NCI-H1105 treated with DMSO at 0.1 percent for 48 hours (cell line): ENCODE measurements at regions not wholly inside any gene's neighbourhood (a gene's known extent, or its start where the extent isn't known, plus 50 kb on each side); places are given as distances from the start of the nearest gene placed in this dataset.
"Not testable (repeated sequence)": the region's sequence is repeated elsewhere in the genome, so short reads cannot be mapped to it uniquely, and the experiment has no call there.

ENCODE experiments used
- DNase-seq: peaks from one replicate; lab custom pipeline; 2025; lab: John Stamatoyannopoulos, UW

DNA sequence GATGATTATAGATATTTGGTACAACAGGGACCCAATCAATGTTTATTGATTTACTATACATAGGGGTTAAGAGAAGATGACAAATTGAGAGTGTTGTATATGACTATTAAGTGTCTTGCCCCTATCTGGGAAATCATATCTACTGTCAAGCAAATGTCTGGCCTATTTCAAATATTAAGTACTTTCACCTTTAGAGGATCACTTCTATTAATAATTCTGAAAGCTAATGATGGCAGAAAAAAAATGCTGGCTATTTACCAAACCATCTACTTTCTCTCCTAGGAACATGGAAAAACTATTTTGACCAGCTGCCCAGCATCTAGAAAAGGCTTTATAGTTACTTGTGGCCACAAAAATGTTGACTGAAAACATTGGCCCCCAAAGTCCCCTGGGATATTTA is 632.3 kb upstream of the ZNF385D start:
- no peak for DNase-seq

DNA sequence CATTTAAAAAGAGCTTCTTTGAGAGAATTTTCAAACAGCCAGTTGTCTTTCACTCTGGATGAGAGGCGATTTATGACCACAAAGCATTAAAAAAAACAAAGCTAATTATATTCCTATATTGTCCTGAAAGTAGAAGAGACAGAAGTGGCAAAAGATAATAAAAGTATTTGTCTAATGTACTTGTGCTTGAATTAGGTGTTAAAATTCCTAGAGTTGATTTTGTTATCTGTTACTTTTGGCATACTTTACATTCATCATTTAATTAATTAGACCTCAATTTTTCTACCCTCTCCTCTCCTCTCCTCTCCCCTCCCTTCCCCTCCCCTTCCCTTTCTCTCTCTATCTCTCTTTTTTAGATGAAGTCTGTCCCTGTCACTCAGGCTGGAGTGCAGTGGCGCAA is 635.1 kb upstream of the ZNF385D start:
- no peak for DNase-seq

DNA sequence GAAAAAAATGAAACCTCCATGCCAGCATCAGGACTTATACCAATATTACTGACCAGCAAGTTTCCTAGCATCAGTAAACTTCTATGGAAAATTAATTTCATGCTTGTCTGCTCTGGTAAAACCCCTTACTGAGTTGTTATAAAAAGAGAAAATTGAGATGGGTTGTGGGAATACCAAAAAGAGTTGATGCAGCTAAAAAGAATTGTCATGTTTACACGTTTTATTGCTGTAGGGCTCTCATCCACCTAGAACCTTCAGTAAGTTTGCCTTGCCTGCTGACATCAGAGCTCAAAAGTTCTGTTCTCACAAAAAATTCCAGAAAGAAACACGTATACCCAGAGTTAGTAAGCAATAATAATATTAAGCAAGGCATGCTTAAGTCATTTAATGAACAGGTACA is 641.3 kb upstream of the ZNF385D start:
- no peak for DNase-seq

DNA sequence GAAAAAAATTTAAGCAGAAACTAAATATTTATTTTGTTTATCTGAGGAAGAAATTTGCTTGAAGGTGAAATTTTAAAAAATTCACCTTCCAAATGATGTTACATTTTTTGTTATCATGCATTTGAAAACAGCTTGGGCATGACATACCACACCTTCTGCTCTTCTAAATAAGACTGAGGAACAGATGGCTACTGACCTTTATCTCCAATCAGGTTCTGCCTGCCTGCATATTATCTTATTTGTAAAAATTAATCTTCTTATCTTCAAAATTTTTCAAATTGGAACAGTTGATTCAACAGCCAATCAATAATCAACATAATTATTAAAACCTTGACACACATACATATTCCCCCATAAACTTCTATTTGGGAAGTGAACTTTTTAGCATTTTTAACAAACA is 641.8 kb upstream of the ZNF385D start:
- no peak for DNase-seq

DNA sequence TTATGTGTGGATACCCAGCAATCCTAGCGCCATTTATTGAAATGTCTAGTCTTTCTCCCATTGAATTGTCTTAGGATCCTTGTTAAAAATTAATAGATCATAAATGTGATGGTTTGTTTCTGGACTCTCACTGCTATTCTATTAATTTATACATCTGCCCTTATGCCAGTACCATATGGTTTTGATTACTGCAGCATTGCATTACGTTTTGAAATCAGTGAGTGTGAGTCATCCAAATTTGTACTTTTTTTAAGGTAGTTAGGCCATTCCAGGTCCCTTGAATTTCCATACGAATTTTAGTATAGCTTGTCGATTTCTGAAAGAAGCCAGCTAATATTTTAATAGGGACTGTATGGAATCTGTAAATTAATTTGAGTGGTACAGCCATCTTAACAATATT is 648.6 kb upstream of the ZNF385D start:
- DNase-seq, result no peak

DNA sequence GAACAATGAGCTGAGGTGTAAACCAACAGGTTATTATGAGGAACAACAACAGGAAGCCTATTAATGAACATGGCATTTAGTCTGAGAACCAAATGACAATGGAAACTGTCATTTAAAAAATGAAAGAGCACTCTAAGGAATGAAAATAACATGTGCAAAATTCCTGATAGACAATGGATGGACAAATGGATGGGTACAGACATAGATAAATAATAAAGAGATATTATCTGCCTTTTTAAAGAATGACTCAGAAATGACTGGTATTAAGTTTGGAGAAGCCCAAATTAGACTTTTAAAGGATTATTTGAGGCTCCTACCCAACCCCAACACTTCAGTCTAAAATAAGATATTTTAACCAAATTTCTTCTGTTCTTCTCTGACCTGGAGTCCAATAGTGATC is 650.5 kb upstream of the ZNF385D start:
- DNase-seq, result no peak

DNA sequence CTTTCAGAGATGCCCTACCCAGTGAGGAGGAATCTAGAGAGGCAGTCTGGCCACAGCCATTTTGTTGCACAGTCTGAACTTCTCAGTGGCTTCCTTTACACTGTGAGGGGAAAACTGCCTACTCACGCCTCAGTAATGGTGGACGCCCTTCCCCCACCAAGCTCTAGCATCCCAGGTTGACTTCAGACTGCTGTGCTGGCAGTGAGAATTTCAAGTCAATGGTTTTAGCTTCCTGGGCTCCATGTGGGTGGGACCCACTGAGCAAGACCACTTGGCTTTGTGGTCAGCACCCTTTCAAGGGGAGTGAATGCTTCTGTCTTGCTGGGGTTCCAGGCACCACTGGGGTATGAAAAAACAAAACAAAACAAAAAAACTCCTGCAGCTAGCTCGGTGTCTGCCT is 663.2 kb upstream of the ZNF385D start:
- DNase-seq, result no peak

DNA sequence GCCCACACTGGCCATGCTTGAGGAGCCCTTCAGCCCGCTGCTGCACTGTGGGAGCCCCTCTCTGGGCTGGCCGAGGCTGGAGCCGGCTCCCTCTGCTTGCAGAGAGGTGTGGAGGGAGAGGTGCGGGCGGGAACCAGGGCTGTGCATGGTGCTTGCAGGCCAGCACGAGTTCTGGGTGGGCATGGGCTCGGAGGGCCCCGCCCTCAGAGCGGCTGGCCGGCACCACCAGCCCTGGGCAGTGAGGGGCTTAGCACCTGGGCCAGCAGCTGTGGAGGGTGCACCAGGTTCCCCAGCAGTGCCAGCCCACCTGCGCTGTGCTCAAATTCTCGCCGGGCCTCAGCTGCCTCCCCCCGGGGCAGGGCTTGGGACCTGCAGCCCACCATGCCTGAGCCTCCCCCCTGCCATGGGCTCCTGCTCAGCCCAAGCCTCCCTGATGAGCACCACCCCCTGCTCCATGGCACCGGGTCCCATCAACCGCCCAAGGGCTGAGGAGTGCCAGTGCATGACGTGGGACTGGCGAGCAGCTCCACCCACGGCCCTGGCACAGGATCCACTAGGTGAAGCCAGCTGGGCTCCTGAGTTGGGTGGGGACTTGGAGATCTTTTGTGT is 665.9 kb upstream of the ZNF385D start:
- not testable (repeated sequence) for DNase-seq

DNA sequence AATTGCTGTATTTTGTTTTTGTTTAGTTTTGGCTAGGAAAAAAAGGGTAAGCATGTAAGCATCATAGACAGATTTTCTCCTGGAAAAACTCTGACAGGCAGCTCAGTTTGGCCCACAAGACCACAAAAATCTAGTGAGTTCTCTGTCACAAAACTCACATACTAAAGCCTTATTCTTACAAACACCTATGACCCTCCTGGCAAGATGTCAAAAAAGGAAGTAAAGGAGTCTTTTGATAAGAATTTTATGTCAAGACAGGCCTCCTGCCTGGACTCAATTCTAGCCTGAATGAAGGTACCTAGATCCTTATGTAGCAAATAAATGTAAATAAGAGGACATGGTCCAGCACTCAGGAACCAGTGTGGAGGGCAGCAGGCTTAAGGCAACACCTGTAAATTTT is 668.3 kb upstream of the ZNF385D start:
- no peak for DNase-seq

DNA sequence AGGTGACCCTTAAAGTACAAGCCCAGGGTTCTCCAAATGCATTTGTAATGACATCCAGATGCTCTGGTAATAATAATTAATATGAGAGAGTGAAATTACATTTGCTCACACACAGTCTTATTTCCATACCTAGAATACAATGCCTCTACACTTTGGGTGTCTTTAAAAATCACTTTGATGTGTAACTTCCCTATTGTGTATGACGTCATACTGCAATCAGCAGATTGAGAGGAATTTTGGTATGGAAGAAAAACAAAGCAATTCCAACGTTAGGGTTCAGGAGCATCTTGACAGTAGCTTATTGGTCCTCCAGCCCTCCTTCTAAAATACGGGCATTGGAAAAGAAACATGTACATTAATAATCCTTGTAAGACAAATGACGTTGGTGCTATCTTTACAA is 670.6 kb upstream of the ZNF385D start:
- no peak for DNase-seq

DNA sequence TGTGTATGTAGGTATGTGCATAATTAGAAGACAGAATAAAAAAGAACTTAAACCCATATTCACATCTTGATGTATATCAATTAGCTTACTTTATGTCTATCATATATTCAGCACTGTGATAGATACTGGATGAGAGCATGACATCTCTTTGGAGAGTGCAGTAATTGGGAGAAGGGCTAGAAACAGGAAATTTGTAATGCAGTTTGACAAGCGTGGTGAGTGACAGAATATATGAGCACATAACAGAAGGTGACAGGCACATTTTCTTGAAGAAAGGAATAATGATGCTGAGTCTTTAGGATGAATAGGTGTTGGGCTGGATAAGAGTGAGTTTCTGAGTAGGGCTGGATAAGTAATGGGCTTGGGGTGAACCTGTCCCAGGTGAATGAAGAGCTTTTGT is 680.3 kb upstream of the ZNF385D start:
- no peak for DNase-seq

DNA sequence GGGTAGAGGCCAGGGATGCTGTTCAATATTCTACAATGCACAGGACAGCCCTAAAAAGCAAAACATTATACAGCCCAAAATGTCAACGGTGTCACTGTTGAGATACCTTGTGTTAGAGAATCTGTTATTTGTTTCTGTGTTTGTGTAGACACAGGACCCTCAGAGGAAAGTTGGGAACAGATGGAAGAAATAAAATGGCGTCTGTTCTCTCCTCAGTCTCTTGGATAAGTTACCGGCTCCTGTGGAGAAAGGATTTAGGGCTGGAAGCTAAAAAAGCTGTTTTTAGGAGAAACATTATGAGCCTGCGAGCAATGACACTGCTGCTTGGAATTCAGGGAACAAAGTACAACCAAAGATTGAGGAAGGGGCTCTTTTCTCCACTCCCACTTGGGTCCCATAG is 688.6 kb upstream of the ZNF385D start:
- no peak for DNase-seq

DNA sequence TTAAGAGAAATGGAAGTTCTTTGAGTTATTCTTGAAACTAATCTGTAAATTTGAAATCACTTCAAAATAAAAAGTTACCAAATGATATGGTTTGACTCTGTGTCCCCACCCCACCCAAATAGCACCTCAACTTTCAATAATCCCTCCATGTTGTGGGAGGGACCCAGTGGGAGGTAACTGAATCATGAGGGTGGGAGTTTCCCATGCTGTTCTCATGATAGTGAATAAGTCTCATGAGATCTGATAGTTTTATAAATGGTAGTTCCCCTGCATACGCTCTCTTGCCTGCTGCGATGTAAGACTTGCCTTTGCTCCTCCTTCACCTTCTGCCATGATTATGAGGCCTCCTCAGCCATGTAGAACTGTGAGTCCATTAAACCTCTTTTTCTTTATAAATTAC is 690.7 kb upstream of the ZNF385D start:
- no peak for DNase-seq

DNA sequence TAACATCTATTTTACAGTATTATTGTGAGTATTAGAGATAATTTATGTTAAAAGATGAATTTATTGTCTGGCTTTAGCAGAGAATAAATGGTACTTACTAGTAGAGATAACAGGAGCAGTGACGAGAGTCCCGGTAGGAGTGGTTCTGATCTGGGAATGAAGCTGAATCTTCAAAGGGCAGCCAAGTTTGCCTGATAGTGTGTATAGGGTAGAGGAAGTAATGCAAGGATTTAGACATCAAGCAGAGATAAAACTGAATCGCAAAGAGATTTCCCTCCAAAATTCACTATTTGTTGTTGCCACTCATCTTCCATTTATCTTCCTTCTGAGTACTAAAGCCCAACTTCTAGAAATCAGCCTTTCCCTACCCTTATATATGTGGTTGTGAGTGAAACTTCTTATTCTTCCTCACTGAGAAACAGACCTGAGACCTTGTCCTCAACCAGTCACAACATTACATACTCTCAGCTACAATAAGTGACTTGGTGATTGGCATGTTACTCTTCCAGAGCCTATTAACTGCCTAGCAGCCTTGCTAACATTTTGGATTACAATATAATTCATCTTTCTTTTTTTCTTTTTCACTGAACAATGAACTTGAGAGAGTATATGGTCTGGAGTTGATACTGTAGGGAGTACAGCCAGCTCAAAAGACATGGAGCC is 692.7 kb upstream of the ZNF385D start:
- no peak for DNase-seq

DNA sequence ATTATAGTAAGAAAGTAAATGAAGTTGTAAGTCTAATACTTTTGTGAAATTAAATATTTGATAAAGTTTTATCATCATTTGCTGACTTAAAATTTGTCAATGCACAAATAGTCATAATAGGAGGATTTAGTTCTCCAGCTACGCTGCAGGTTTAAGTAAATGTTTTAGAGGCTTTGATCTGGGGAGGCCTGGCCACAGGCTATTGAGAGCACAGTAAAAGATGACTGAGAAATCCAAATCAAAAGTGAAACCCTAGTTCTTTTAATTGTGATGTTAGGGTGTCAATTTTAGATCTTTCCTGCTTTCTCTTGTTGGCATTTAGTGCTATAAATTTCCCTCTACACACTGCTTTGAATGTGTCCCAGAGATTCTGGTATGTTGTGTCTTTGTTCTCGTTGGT is 694.3 kb upstream of the ZNF385D start:
- not testable (repeated sequence) for DNase-seq

DNA sequence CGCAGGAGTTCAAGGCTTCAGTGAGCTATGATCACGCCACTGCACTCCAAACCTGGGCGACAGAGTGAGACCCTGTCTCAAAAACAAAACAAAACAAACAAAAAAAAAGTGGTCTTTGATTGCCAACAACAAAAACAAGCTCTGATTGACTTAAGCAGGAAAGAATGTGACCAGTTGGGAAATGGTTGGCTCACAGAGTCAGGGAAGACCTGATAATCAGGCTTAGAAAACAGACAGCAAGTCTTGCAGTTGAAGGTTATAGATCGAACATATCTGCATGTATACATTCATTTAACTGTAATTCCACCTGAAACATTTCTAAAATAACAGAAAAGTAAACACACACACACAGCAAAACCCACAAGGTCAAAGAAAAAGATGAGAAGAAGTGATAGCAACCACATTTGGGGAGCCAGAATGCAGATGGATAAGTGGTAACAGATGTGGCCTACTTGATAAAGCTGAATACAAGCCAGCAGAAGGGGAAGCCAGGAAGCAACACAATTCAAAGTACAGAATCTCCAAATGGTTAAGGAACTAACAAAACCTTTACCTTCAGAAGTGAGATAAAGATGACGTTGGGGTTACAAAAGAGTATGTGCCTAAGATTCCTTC is 699.9 kb upstream of the ZNF385D start:
- DNase-seq, result no peak

DNA sequence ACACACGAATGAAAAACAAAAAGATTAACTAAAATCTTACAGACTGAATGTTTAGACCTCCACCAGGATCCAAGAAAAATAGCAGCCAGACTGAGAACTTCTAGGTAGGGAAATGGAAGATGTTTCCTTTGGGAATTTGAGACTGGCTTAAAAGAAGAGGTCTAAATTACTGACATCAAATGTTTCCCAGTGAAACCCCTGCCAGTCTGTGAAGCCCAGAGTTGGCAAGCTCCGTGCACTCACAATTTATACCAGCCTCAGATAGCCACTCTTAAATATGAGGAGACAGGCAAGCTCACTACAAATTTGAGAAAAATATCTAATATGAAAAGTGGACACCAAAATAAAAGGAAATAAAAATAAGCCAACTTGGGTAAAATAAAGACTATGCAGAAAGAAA is 700.5 kb upstream of the ZNF385D start:
- DNase-seq, result no peak

DNA sequence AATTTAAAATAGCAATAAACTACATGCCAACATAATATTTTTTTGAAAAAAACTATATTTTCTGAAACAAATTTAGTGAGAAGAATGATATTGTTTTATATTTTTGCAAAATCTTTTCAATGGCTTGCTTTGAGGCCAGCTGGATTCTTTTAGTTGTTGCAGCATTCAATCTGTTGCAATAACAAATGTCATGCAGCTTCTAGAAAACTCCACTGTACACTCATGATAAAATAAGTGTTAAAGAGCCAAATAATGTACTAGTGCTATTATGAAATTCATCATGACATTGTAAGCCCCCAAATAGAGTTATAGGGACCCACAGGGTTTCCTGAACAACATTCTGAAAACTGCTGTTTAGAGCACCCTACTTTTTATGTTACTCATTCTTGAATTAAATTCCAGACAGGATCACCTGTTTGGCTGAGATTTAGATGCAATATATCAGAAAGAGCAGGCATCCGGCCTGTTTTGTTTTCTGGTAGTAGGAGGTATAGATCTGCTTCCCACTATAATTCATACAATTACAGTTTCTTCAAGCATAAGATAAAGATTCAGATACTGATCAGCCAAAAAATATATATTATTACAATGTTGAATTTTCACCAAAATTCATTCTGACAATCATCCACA is 703.0 kb upstream of the ZNF385D start:
- DNase-seq, result no peak

DNA sequence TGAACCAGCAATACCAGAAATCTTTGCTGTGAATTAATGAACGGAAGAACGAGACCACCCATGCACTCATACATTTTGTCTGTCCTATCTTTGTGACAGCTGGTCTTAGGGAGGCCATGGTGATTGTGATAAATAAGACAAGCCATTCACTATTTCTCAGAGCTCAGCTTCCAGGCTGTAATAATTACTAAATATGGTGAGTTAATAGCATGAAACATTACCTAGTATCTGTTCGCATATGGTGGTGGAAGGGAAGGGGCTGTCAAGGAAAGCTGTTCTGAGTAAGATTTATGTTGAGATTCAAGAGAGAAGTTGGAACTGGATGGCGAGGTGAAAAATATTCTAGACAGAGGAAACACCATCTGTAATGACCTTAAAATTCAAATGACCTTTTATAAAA is 719.0 kb upstream of the ZNF385D start:
- no peak for DNase-seq

DNA sequence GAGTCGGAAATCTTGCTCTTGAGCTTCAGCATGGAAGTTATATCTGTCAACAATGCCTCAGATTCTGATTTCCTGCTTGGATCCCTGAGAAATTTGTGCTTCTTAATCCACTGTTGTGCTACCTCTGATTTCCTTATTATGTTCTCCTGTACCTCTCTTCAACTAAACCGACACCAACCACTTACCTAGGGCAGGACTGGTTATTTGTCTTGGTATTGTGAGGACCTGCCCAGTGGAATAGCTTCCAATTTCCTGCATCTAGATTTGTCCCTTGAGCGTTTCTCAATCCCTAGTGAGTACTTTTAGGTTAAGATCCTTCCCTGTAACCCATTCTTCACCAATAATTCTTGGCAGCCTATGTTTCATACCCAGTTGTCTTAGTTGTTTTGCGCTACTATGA is 720.5 kb upstream of the ZNF385D start:
- no peak for DNase-seq

DNA sequence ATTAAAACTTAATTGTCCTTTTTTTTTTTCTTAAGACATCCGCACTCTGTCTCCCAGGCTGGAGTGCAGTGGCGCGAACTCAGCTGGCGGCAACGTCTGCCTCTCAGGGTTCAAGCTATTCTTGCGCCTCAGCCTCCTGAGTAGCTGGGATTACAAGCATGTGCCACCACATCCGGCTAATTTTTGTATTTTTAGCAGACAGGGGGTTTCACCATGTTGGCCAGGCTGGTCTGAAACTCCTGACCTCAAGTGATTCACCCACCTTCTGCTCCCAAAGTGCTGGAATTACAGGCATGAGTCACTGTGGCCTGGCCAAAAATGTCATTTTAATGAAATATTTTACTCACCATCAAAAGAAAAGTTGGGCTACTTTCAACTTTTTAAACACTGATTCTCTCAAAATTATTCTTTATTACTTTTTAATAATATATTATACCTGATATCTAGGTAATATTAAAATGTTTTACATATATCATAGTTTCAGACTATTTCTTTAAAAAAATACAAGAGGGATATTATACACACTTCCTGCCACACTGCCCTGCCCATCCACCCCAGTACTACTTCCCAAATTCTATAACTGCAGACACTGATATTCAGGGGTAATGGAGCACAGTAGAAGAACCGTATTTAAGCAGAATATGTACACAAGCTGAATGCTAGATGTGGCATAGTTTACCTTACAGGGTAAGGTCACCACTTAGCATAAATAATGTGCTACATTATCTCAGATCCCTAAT is 723.9 kb upstream of the ZNF385D start:
- DNase-seq, result no peak

DNA sequence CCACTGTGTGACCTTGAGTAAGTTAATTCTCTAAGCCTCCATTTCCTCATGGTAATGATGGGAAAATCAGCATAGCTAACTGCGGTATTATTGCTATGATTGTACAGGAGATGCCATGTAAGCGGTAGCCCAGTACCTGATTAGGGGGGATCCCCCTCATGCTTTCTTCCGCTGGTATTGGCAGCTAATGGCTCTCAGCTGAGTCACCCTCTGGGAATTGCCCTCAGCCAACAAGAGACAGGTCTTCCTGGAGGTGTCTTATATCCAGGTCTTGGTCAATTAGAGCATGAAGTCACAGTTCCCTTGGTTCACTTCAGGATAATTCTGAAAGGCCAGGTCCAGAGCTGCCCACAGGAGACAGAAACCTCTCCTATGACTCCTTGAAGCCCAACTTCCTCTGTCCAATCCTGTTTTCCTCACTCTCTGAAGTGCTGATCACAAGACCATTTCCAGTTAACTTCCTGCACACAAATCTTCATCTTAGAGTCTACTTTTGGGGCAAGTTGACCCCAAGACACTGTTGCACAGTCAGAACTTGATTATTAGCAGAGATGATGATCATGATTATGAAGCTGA is 724.7 kb upstream of the ZNF385D start:
- no peak for DNase-seq
